ENCODE measurements at regions not wholly inside any gene's neighbourhood (a gene's known extent, or its start where the extent isn't known, plus 50 kb on each side); places are given as distances from the start of the nearest gene placed in this dataset.
A peak's percentile ranks its signal among the peaks of the same experiment; 100 is the strongest.

DNA sequence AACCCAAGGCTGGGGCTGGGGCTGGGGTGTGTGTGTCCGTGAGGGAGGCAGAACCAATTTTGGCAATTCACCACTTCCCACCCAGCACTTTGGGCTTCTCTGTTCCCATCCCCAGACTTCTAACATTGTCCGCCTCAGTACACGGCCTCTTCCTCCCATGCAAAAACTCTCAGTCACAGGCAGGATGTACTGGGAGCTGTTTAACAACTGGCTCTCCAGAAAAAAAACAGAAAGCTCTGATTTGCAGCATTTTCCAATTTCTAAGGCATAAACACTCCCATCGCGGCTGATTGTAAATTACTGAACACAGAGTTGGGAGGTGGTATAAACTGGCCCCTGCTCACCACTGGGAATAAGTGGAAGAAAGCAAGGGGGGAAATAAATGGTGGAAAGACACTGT lies 73.1 kb upstream of the MAP4K3 start:
- Histone ChIP-seq H3K27me3 (ENCODE audit: low read depth) (no peaks in the 10 kb centered on the region), H3K9me3 (replicated peaks) (no peaks in the 10 kb centered on the region), H3K27ac (replicated peaks) (peak overlapping the region; percentile 85), H3K4me1 (peaks cover 82% of the 10 kb centered on the region), H3K4me3 (no peak overlapping the region), H3K36me3 (no peaks in the 10 kb centered on the region)
- no peak for DNase-seq
- intact Hi-C loops (cut with micrococcal nuclease): loop anchor here (5.0 to 10.0 kb wide), 2 partner anchors 133 to 185 kb away; no protein-coding TSS in a partner anchor
- TF ChIP-seq, protein P1, sequence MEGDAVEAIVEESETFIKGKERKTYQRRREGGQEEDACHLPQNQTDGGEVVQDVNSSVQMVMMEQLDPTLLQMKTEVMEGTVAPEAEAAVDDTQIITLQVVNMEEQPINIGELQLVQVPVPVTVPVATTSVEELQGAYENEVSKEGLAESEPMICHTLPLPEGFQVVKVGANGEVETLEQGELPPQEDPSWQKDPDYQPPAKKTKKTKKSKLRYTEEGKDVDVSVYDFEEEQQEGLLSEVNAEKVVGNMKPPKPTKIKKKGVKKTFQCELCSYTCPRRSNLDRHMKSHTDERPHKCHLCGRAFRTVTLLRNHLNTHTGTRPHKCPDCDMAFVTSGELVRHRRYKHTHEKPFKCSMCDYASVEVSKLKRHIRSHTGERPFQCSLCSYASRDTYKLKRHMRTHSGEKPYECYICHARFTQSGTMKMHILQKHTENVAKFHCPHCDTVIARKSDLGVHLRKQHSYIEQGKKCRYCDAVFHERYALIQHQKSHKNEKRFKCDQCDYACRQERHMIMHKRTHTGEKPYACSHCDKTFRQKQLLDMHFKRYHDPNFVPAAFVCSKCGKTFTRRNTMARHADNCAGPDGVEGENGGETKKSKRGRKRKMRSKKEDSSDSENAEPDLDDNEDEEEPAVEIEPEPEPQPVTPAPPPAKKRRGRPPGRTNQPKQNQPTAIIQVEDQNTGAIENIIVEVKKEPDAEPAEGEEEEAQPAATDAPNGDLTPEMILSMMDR (IDR thresholded peaks at IDR 0.05; ENCODE audit: borderline replicate concordance): no peak

DNA sequence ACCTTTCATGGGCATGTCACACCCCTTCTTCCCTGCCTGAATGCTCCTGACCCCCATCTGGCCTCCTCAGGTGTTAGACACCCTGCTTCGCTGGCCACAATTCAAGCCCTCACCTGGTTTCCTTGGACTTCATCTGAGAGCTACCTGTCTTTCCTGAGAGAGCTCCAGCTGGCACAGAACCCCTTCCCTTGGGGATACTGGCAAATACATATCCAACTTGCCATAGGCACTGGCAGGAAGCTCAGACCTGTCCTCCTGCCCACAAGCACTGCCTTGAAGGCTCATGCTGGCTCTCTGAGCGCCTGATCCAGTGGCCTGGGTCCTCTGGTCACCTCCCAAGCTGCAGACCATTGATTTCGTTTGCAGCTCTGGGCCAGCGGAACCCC lies 74.1 kb upstream of the MAP4K3 start:
- H3K36me3 ChIP-seq: no peaks in the 10 kb centered on the region
- DNase-seq: no peak
- no peak overlapping the region for H3K4me3 ChIP-seq
- H3K27me3 ChIP-seq (ENCODE audit: low read depth): no peaks in the 10 kb centered on the region
- intact Hi-C loops (cut with micrococcal nuclease): loop anchor here (5.0 to 10.0 kb wide), 2 partner anchors 134 to 184 kb away; no protein-coding TSS in a partner anchor
- TF ChIP-seq, protein P1 (IDR thresholded peaks at IDR 0.05; ENCODE audit: borderline replicate concordance): no peak
- peaks cover 84% of the 10 kb centered on the region for H3K4me1 ChIP-seq
- H3K9me3 ChIP-seq (replicated peaks): no peaks in the 10 kb centered on the region
- H3K27ac ChIP-seq (replicated peaks): peak overlapping the region; percentile 85

DNA sequence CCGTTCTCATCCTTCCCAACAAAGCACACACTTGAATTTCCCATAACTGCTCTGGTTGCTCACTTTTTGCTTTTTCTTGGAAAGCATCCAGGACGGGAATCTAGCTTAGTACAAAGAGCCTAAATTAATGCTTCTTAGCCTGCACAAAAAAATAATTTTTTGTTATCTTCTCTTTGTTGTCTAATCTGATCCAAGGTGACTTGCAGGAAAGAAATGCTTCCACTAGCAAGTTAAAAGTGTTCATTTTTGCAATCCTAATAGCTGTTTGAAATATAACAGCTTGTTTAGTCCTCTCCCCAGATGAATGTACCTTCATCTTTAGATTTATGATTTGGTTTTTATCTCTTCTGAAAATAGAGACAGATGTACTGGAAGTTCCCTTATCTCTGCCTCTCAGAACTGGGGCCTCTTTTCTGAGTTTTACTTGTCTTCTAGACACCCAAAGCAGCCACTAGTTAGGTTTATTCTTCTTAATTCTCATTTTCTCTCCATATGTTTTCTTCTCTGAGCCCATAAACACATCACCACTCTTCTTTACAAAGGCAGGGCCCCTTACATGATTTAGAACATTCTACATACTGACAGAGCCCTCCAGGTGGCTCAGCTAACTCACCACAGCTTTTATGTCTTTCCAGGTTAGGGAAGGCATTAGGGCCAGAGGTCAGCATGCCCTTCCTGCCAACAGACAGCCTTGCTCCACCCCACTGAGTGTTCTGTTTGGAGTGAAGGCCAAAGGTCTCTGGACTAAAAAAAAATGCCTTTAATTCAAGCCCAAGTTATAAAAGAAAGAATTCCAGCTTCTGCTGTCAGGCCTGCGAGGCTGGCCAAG lies 74.7 kb upstream of the MAP4K3 start:
- no peak overlapping the region for H3K4me3 ChIP-seq
- DNase-seq: no peak
- intact Hi-C loops (cut with micrococcal nuclease): loop anchor here (5.0 to 10.0 kb wide), 2 partner anchors 135 to 183 kb away; no protein-coding TSS in a partner anchor
- H3K4me1 ChIP-seq: peaks cover 90% of the 10 kb centered on the region
- TF ChIP-seq, protein P1 (IDR thresholded peaks at IDR 0.05; ENCODE audit: borderline replicate concordance): no peak
- no peaks in the 10 kb centered on the region for H3K27me3 ChIP-seq (ENCODE audit: low read depth)
- no peaks in the 10 kb centered on the region for H3K36me3 ChIP-seq
- H3K27ac ChIP-seq (replicated peaks): peak overlapping the region; percentile 85
- H3K9me3 ChIP-seq (replicated peaks): no peaks in the 10 kb centered on the region

DNA sequence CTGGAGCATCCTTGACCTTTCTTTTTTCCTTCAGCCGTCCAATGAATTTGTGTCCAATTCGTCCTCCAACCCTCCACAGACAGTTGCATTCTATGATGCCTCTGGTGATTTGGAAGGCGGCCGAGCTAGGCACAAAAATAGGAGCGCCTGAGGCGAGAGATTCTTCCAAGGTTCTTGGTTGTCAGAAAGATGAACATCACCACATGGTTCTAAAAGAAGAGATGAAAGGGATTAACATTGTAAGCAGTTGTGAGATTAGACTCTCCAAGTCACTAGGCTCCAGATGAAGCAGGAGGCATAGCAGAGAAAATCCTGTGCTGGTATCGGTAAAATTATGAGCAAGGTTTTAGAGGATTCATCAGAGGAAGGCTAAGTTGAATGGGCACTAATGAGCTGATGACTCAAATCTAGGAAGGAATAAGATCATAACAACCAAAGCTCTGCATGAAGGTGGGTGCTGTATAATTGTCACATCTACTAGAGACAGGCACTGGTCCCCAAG lies 75.4 kb upstream of the MAP4K3 start:
- intact Hi-C loops (cut with micrococcal nuclease): loop anchor here (5.0 to 10.0 kb wide), 2 partner anchors 135 to 182 kb away; no protein-coding TSS in a partner anchor
- Histone ChIP-seq H3K9me3 (replicated peaks) (no peaks in the 10 kb centered on the region), H3K27ac (replicated peaks) (peak overlapping the region; percentile 85), H3K4me1 (peaks cover 96% of the 10 kb centered on the region), H3K27me3 (ENCODE audit: low read depth) (no peaks in the 10 kb centered on the region), H3K36me3 (no peaks in the 10 kb centered on the region), H3K4me3 (no peak overlapping the region)
- TF ChIP-seq, protein P1 (IDR thresholded peaks at IDR 0.05; ENCODE audit: borderline replicate concordance): no peak
- DNase-seq: peak; percentile 30

DNA sequence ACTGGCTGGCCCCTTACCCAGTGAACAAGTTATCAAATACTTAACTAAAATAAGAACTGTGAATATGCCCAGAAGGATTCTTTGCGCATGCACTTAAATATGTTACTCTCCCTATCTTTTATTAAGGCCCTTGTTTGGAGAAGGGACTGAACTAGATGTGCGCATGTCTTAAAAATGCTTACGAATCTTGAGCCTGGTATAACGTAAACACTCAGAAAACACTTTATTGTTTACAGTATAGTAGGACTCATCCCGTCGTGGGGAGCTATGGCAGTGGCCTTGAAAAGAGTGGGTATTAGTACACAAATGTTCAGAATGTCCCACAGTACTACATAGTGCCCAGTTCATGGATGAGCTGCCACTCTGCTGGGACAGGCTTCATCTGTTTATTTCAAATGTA lies 75.9 kb upstream of the MAP4K3 start:
- H3K36me3 ChIP-seq: no peaks in the 10 kb centered on the region
- H3K4me3 ChIP-seq: no peak overlapping the region
- no peaks in the 10 kb centered on the region for H3K27me3 ChIP-seq (ENCODE audit: low read depth)
- H3K27ac ChIP-seq (replicated peaks): peak overlapping the region; percentile 85
- intact Hi-C loops (cut with micrococcal nuclease): loop anchor here (5.0 to 10.0 kb wide), 2 partner anchors 136 to 182 kb away; no protein-coding TSS in a partner anchor
- H3K4me1 ChIP-seq: peaks cover 100% of the 10 kb centered on the region
- DNase-seq: no peak
- no peaks in the 10 kb centered on the region for H3K9me3 ChIP-seq (replicated peaks)
- TF ChIP-seq, protein P1 (IDR thresholded peaks at IDR 0.05; ENCODE audit: borderline replicate concordance): no peak
